OCI-M1 (cell line): ENCODE measurements at regions not wholly inside any gene's neighbourhood (a gene's known extent, or its start where the extent isn't known, plus 50 kb on each side); places are given as distances from the start of the nearest gene placed in this dataset.

Experiments used
- DNase-seq: peaks from one replicate; lab custom pipeline; 2025; lab: John Stamatoyannopoulos, UW

GRCh38 chr22:48838376-48838775 lies 989.3 kb downstream of the BRD1 start:
- DNase-seq: no peak

- DNase-seq: no peak
Measured at GRCh38 chr22:48837341-48837935, 990.2 kb downstream of the BRD1 start.

- no peak for DNase-seq
Measured at GRCh38 chr22:48836673-48837340, 990.9 kb downstream of the BRD1 start.

GRCh38 chr22:48835857-48836672 lies 991.6 kb downstream of the BRD1 start:
- DNase-seq: no peak

GRCh38 chr22:48835364-48835763 lies 992.3 kb downstream of the BRD1 start:
- no peak for DNase-seq

- DNase-seq: no peak
Measured at GRCh38 chr22:48834404-48834803, 993.3 kb downstream of the BRD1 start.

- DNase-seq: no peak
Measured at GRCh38 chr22:48832592-48832991, 995.1 kb downstream of the BRD1 start.

GRCh38 chr22:48829908-48830307 lies 997.8 kb downstream of the BRD1 start:
- DNase-seq: no peak

- no peak for DNase-seq
Measured at GRCh38 chr22:48828688-48829087, 999.0 kb downstream of the BRD1 start.

GRCh38 chr22:48827904-48828555 lies 999.6 kb downstream of the BRD1 start:
- no peak for DNase-seq

GRCh38 chr22:48827268-48827846 lies 1000.3 kb downstream of the BRD1 start:
- no peak for DNase-seq

GRCh38 chr22:48826546-48826945 lies 1001.1 kb downstream of the BRD1 start:
- DNase-seq: no peak

GRCh38 chr22:48825802-48826520 lies 1001.7 kb downstream of the BRD1 start:
- no peak for DNase-seq

GRCh38 chr22:48824712-48825651 lies 1002.7 kb downstream of the BRD1 start:
- DNase-seq: no peak

GRCh38 chr22:48823941-48824340 lies 1003.7 kb downstream of the BRD1 start:
- DNase-seq: no peak

GRCh38 chr22:48822278-48823233 lies 1005.1 kb downstream of the BRD1 start:
- no peak for DNase-seq

- no peak for DNase-seq
Measured at GRCh38 chr22:48821727-48822126, 1005.9 kb downstream of the BRD1 start.

GRCh38 chr22:48821346-48821690 lies 1006.4 kb downstream of the BRD1 start:
- no peak for DNase-seq
